ENCODE measurements at regions not wholly inside any gene's neighbourhood (a gene's known extent, or its start where the extent isn't known, plus 50 kb on each side); places are given as distances from the start of the nearest gene placed in this dataset.

GRCh38 chr6:80437221-80437620 lies 330.8 kb downstream of the BCKDHB start:
- ChIA-PET CTCF (no interaction called here), POLR2A (no interaction called here), RAD21 (ENCODE audit: low non-redundant PET in 1 of 2, low total read pairs in 2 of 2, uncharacterized antibody in 2 of 2, unreplicated experiment in 2 of 2) (no interaction called here)
- Histone ChIP-seq H2AFZ (ENCODE audit: low read depth, low read length, poor library complexity, severe bottlenecking) (no peak overlapping the region), H4K20me1 (ENCODE audit: insufficient read depth) (no peaks in the 10 kb centered on the region), H3K9me2 (ENCODE audit: insufficient read depth) (no peaks in the 10 kb centered on the region; the same call in 1 of the 2 replicates), H3K9ac (ENCODE audit: low read length) (no peak overlapping the region), H3K36me3 (ENCODE audit: control insufficient read depth in 1 of 2, insufficient read depth in 2 of 2, low read length in 2 of 2) (no peaks in the 10 kb centered on the region), H3K9me3 (ENCODE audit: control insufficient read depth in 1 of 2, insufficient read depth in 1 of 2, low read depth in 1 of 2, low read length in 2 of 2) (no peaks in the 10 kb centered on the region), H3K79me2 (ENCODE audit: insufficient read depth, low read length) (no peaks in the 10 kb centered on the region), H3K4me1 (ENCODE audit: control insufficient read depth in 1 of 2, insufficient read depth in 2 of 2, low read length in 2 of 2) (peaks cover 12 to 37% of the 10 kb centered on the region in 2 experiments), H3K4me2 (ENCODE audit: low read length) (no peak overlapping the region), H3K27ac (ENCODE audit: low read depth, low read length) (no peak overlapping the region), H3K4me3 (replicated peaks in 1 of 2; ENCODE audit: low read depth in 1 of 2, low read length in 2 of 2) (no peak overlapping the region), H3K27me3 (ENCODE audit: insufficient read depth, low read length) (no peaks in the 10 kb centered on the region)
- no peak for DNase-seq (ENCODE audit: low read depth, low spot score)
- no TSS peak for BruUV-seq (replicated peaks)
- intact Hi-C loops (cut with micrococcal nuclease): no loop called here
- no peak for ATAC-seq
- TF ChIP-seq FOSL1 (IDR thresholded peaks at IDR 0.05; ENCODE audit: low read depth) (no peak), ZFX (IDR thresholded peaks at IDR 0.05) (no peak), TCF7L2 (IDR thresholded peaks at IDR 0.05; ENCODE audit: borderline replicate concordance, extremely low read depth, insufficient read depth, insufficient read length) (no peak), JUND (IDR thresholded peaks at IDR 0.05) (no peak), ATF3 (IDR thresholded peaks at IDR 0.05) (no peak)

- DNase-seq (ENCODE audit: low read depth, low spot score) (no peak), ATAC-seq (no peak)
- H2AFZ ChIP-seq (ENCODE audit: low read depth, low read length, poor library complexity, severe bottlenecking): no peak overlapping the region
- H3K79me2 ChIP-seq (ENCODE audit: insufficient read depth, low read length): no peaks in the 10 kb centered on the region
- no peak overlapping the region for H3K4me2 ChIP-seq (ENCODE audit: low read length)
- RAD21 ChIA-PET (ENCODE audit: low non-redundant PET in 1 of 2, low total read pairs in 2 of 2, uncharacterized antibody in 2 of 2, unreplicated experiment in 2 of 2): no interaction called here
- no peaks in the 10 kb centered on the region for H4K20me1 ChIP-seq (ENCODE audit: insufficient read depth)
- intact Hi-C loops (cut with micrococcal nuclease): no loop called here
- peaks cover 12 to 37% of the 10 kb centered on the region in 2 experiments for H3K4me1 ChIP-seq (ENCODE audit: control insufficient read depth in 1 of 2, insufficient read depth in 2 of 2, low read length in 2 of 2)
- POLR2A ChIA-PET: no interaction called here
- no peaks in the 10 kb centered on the region for H3K36me3 ChIP-seq (ENCODE audit: control insufficient read depth in 1 of 2, insufficient read depth in 2 of 2, low read length in 2 of 2)
- no peaks in the 10 kb centered on the region for H3K9me3 ChIP-seq (ENCODE audit: control insufficient read depth in 1 of 2, insufficient read depth in 1 of 2, low read depth in 1 of 2, low read length in 2 of 2)
- no peak overlapping the region for H3K9ac ChIP-seq (ENCODE audit: low read length)
- BruUV-seq (replicated peaks): no TSS peak
- no peak overlapping the region for H3K4me3 ChIP-seq (replicated peaks in 1 of 2; ENCODE audit: low read depth in 1 of 2, low read length in 2 of 2)
- no peaks in the 10 kb centered on the region; the same call in 1 of the 2 replicates for H3K9me2 ChIP-seq (ENCODE audit: insufficient read depth)
- CTCF ChIA-PET: no interaction called here
- no peak overlapping the region for H3K27ac ChIP-seq (ENCODE audit: low read depth, low read length)
- H3K27me3 ChIP-seq (ENCODE audit: insufficient read depth, low read length): no peaks in the 10 kb centered on the region
- TF ChIP-seq ZBTB33 (IDR thresholded peaks at IDR 0.05; ENCODE audit: extremely low read depth, insufficient replicate concordance, low read length) (no peak), POLR2AphosphoS5 (IDR thresholded peaks at IDR 0.05; ENCODE audit: low read depth, low read length) (no peak), ZFX (IDR thresholded peaks at IDR 0.05) (no peak), CEBPB (IDR thresholded peaks at IDR 0.05; ENCODE audit: low read depth) (no peak), ATF3 (IDR thresholded peaks at IDR 0.05) (no peak), EZH2 (IDR thresholded peaks at IDR 0.05) (no peak), ELF1 (IDR thresholded peaks at IDR 0.05; ENCODE audit: borderline replicate concordance, low read depth) (no peak), MAX (IDR thresholded peaks at IDR 0.05) (no peak), EGR1 (IDR thresholded peaks at IDR 0.05; ENCODE audit: low read depth) (no peak), SP1 (IDR thresholded peaks at IDR 0.05; ENCODE audit: low read depth) (no peak), SIN3A (IDR thresholded peaks at IDR 0.05; ENCODE audit: low read depth) (no peak), TCF7L2 (IDR thresholded peaks at IDR 0.05; ENCODE audit: borderline replicate concordance, extremely low read depth, insufficient read depth, insufficient read length) (no peak), FOSL1 (IDR thresholded peaks at IDR 0.05; ENCODE audit: low read depth) (no peak), YY1 (IDR thresholded peaks at IDR 0.05; ENCODE audit: extremely low read depth, insufficient replicate concordance, low read depth, low read length) (no peak), POLR2A (IDR thresholded peaks at IDR 0.05; ENCODE audit: borderline replicate concordance, extremely low read depth, insufficient read depth, insufficient read length) (no peak), CBX3 (IDR thresholded peaks at IDR 0.05; ENCODE audit: low read depth) (no peak), EZH2phosphoT487 (IDR thresholded peaks at IDR 0.05; ENCODE audit: borderline replicate concordance) (no peak), ZNF274 (IDR thresholded peaks at IDR 0.05; ENCODE audit: low read depth, low read length) (no peak)
These were observed 330.2 kb downstream of the BCKDHB start for GRCh38 chr6:80436663-80437062.
